ENCODE measurements at regions not wholly inside any gene's neighbourhood (a gene's known extent, or its start where the extent isn't known, plus 50 kb on each side); places are given as distances from the start of the nearest gene placed in this dataset.

DNA sequence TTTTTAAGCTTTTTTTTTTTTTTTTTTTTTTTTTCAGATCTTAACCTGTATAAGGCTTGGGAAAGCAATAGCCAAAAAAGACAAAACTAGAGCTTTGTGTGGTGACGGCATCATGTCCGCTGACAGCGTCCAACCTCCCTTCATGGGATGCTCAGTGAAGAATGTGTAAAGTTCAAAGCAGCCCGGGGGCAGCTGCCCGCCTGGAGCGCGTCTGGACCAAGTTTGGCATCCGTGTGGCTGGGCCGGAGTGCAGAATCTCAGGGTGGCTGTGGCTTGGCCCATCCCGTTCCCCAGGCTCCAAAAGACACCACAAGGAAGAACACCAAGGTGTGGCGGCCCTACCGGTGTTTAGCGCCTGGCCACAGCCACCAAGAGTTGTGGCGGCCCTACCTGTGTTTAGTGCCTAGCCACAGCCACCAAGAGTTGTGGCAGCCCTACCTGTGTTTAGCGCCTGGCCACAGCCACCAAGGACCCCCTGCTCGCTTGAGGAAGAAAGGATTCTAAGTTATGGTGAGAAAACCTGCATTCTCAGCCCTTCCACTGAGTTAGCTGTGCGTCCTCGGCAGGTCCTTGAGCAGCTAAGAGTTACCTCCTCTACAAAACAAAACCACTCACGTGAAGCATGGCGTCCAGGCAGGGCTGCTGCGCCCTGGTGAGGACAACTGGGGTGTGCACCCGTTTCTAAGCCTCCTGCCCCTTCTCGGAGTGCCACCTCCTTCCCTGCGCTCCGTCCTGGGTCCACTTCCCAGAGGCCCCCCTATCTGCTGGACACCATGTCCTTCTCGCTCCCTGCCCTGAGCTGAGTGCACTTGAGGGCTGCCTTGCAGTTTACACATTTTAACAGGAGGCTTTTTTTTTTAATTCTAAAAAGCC, 103.6 kb upstream of the SALL3 start:
- TF ChIP-seq CTCF (IDR thresholded peaks at IDR 0.05) (peak in 3 of 12 donors; percentile 1 to 16 (median 9)), POLR2A (IDR thresholded peaks at IDR 0.05) (no peak)

Data from heart left ventricle (tissue), 13 donors.